HepG2 (cell line): ENCODE measurements at regions not wholly inside any gene's neighbourhood (a gene's known extent, or its start where the extent isn't known, plus 50 kb on each side); places are given as distances from the start of the nearest gene placed in this dataset.

Experiments
- HNRNPL ChIP-seq: fragments of 200-400 bp; formaldehyde crosslinking; IDR thresholded peaks from 2 replicates; pipeline ENCODE4 v1.6.1; 2017; ENCODE audit warnings: mild to moderate bottlenecking, low read depth, low read length
- KDM5A ChIP-seq: fragments of 200-600 bp; sonication (generic); IDR thresholded peaks from 2 replicates; pipeline ENCODE4 v1.7.0; 2018; ENCODE audit warnings: antibody characterized with exemption, mild to moderate bottlenecking, low read length, borderline replicate concordance
- TF ChIP-seq, protein P1 (sequence below): sonication (generic); formaldehyde crosslinking; IDR thresholded peaks from 2 replicates; pipeline ENCODE4 v1.9.0; 2021; ENCODE audit warnings: missing genetic modification reagents, borderline replicate concordance

DNA sequence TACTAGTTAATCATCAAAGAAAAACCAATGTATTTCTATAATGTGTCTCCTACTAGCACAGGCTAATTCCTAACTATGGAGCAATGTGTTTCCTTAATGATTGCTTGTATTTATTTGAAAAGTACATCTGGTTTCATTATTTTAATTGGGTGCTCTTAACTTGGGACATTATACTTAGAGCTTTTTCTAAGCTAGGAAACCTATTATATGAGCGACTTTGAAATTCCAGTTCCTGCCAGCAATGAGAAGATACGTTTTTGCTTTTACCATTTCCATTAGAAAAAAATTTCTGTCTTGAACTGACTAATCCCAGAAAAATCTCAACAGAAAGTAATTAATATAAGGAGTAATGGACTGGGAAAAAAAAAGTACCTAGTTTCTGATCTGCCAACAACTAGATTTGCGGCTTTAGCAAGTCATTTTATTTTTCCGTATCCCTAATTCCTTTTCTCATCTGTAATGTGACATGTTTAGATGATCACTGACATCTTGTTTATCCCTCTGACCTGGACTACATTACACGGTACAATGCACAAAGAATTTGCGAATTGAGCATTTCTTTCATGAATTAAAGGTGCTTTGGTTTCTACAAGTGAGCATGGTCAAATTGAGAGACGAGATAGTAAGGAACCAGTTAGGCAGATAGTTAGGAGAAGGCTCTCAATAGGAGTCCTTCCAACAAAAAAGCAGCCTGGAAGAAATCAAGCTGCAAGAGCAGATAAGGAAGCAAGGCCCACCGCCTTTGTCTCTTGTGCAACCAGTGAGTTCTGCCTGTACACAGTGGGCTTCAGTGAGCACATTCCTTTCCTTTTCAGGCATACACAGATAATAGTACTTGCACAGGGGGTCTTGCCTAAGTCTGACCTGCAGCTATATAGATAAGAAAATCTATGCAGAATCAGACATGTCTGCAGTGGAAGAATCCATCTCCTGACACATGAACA, 1765.0 kb upstream of the FLRT2 start:
- TF ChIP-seq HNRNPL (no peak), KDM5A (no peak)
- TF ChIP-seq, protein P1, sequence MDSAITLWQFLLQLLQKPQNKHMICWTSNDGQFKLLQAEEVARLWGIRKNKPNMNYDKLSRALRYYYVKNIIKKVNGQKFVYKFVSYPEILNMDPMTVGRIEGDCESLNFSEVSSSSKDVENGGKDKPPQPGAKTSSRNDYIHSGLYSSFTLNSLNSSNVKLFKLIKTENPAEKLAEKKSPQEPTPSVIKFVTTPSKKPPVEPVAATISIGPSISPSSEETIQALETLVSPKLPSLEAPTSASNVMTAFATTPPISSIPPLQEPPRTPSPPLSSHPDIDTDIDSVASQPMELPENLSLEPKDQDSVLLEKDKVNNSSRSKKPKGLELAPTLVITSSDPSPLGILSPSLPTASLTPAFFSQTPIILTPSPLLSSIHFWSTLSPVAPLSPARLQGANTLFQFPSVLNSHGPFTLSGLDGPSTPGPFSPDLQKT (CRISPR knock-in tag), result no peak
